ENCODE measurements at regions not wholly inside any gene's neighbourhood (a gene's known extent, or its start where the extent isn't known, plus 50 kb on each side); places are given as distances from the start of the nearest gene placed in this dataset.

DNA sequence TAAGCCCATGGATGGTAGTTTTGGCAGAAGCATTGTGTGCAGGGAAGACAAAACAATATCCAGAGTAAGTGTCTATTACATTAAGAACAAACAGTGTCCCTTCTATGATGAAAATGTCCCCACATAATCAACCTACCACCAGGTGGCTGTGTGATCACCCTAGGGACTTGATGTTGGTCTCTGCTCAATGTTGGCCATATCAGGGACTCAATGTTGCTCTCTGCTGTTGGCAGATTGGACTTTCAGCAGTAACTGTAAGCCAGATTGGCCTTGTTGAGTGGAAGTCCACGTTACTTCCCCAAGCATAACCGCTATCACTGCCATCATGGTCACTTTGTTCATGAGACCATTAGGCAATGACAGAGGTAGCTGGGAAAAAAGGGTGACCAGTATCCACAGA, 52.8 kb upstream of the PRSS3 start:
- TF ChIP-seq, protein P1, sequence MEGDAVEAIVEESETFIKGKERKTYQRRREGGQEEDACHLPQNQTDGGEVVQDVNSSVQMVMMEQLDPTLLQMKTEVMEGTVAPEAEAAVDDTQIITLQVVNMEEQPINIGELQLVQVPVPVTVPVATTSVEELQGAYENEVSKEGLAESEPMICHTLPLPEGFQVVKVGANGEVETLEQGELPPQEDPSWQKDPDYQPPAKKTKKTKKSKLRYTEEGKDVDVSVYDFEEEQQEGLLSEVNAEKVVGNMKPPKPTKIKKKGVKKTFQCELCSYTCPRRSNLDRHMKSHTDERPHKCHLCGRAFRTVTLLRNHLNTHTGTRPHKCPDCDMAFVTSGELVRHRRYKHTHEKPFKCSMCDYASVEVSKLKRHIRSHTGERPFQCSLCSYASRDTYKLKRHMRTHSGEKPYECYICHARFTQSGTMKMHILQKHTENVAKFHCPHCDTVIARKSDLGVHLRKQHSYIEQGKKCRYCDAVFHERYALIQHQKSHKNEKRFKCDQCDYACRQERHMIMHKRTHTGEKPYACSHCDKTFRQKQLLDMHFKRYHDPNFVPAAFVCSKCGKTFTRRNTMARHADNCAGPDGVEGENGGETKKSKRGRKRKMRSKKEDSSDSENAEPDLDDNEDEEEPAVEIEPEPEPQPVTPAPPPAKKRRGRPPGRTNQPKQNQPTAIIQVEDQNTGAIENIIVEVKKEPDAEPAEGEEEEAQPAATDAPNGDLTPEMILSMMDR (IDR thresholded peaks at IDR 0.05), result no peak
- no peak for TF ChIP-seq POLR2A (IDR thresholded peaks at IDR 0.05)
- TF ChIP-seq POLR2AphosphoS5 (IDR thresholded peaks at IDR 0.05), result no peak
- no peak for TF ChIP-seq EP300 (IDR thresholded peaks at IDR 0.05)

Measured in upper lobe of left lung (tissue), 4 donors.